ENCODE measurements at regions not wholly inside any gene's neighbourhood (a gene's known extent, or its start where the extent isn't known, plus 50 kb on each side); places are given as distances from the start of the nearest gene placed in this dataset.

DNA sequence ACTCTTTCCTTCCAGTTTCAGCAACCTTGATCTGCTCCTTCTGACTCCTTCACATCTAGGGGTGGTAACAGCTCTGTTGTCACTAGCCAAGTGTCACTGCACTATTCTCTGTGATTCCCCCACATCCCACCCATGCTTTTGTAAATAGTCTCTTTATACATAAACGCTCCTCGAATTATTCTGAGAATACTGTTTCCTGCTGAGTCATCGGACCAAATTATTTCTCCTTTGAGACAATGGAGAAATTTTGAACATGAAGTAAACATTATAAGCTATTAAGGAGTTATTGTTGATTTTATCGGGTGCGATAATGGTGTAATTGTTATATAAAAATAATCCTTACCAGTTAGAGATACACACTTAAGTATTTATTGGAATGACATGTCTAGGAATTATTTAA, 245.1 kb upstream of the RPS6KA3 start:
- ChIA-PET POLR2A (no interaction called here), CTCF (no interaction called here)
- no peak overlapping the region for H3K4me3 ChIP-seq (ENCODE audit: low read depth, low read length)
- H3K27me3 ChIP-seq (ENCODE audit: control insufficient read depth, insufficient read depth, low read length), result no peaks in the 10 kb centered on the region
- DNase-seq (ENCODE audit: low read depth), result no peak
- TF ChIP-seq, protein P1, sequence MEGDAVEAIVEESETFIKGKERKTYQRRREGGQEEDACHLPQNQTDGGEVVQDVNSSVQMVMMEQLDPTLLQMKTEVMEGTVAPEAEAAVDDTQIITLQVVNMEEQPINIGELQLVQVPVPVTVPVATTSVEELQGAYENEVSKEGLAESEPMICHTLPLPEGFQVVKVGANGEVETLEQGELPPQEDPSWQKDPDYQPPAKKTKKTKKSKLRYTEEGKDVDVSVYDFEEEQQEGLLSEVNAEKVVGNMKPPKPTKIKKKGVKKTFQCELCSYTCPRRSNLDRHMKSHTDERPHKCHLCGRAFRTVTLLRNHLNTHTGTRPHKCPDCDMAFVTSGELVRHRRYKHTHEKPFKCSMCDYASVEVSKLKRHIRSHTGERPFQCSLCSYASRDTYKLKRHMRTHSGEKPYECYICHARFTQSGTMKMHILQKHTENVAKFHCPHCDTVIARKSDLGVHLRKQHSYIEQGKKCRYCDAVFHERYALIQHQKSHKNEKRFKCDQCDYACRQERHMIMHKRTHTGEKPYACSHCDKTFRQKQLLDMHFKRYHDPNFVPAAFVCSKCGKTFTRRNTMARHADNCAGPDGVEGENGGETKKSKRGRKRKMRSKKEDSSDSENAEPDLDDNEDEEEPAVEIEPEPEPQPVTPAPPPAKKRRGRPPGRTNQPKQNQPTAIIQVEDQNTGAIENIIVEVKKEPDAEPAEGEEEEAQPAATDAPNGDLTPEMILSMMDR (IDR thresholded peaks at IDR 0.05; ENCODE audit: insufficient read depth, low read depth, low read length), result no peak
- no peaks in the 10 kb centered on the region for H3K36me3 ChIP-seq (ENCODE audit: control insufficient read depth, insufficient read depth, low read length)

DNA sequence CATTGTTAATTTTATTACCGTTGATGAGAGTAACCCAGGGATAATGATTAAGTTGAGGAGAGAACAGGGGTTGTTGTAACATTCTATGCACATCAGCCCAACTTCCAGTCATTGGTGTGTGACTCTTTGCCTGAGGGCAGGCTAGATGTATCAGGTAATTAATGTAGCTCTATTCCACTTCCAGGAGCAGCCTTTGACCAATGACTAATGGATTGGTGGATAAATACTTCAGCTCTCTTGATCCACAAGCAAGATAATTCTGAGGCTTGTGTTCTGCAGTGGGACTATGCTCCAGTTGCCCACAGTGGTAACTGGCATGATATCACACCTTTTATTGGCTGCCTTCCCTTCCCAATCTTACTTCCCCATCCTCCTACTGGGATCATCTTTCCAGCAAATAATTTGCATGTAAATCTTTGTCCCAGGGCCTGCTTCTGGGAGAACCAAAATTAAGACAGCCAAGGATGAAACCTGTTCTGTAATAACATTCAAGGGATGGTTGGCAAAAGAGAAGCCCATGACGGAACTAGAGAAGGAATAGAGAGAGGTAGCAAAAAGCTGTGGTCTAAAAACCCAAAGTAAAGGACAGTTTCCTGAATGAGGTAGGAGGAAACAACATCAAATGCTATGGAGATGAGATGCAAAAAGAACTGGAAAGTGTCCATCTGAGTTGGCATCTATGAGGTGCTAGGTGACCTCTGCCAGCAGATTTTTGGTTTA, 241.4 kb upstream of the RPS6KA3 start:
- no peaks in the 10 kb centered on the region for H3K36me3 ChIP-seq (ENCODE audit: control insufficient read depth, insufficient read depth, low read length)
- ChIA-PET POLR2A (no interaction called here), CTCF (interaction anchor here (0.6 kb wide), 1 partner anchor 862 kb away, joined by 3 read pairs; no protein-coding TSS in a partner anchor)
- H3K27me3 ChIP-seq (ENCODE audit: control insufficient read depth, insufficient read depth, low read length), result no peaks in the 10 kb centered on the region
- H3K4me3 ChIP-seq (ENCODE audit: low read depth, low read length), result no peak overlapping the region
- no peak for DNase-seq (ENCODE audit: low read depth)
- TF ChIP-seq, protein P1 (IDR thresholded peaks at IDR 0.05; ENCODE audit: insufficient read depth, low read depth, low read length), result no peak

DNA sequence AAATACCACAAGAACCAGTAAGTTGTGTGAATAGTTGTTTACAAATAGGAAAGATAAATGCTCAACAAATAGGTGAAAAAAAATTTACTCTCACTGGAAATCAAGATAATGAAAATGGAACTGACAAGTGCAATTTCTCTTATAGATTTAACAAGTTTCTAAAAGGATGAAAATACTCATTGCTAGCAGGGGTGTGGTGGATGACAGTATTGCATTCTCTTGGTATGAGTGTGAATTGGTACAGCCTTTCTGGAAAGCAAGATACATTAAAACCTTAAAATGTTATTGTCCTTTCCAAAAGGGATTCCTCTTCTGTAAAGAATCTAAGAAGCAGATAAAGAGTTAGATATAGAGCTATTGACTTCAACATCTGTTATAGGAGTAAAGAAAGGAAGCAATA, 240.0 kb upstream of the RPS6KA3 start:
- H3K4me3 ChIP-seq (ENCODE audit: low read depth, low read length), result no peak overlapping the region
- POLR2A ChIA-PET, result no interaction called here
- CTCF ChIA-PET, result no interaction called here
- H3K27me3 ChIP-seq (ENCODE audit: control insufficient read depth, insufficient read depth, low read length), result no peaks in the 10 kb centered on the region
- TF ChIP-seq, protein P1 (IDR thresholded peaks at IDR 0.05; ENCODE audit: insufficient read depth, low read depth, low read length), result no peak
- H3K36me3 ChIP-seq (ENCODE audit: control insufficient read depth, insufficient read depth, low read length), result no peaks in the 10 kb centered on the region
- DNase-seq (ENCODE audit: low read depth), result no peak

DNA sequence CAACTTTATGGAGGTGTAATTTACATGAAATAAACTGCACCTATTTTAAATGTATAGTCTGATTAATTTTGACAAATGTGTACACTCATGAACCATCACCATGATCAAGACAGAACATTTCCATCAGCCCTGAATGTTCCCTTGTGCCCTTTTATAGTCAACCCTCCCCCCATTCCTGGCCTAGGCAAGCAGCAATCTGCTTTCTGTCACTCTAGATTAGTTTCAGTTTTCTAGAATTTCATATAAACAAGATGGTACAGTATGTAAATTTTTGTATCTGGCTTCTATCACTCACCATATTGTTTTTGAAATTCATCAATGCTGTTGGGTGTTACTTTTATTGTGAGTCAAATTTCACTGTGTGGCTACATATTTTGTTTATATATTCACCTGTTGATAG, 234.2 kb upstream of the RPS6KA3 start:
- ChIA-PET POLR2A (no interaction called here), CTCF (no interaction called here)
- TF ChIP-seq, protein P1 (IDR thresholded peaks at IDR 0.05; ENCODE audit: insufficient read depth, low read depth, low read length), result no peak
- Histone ChIP-seq H3K4me3 (ENCODE audit: low read depth, low read length) (no peak overlapping the region), H3K36me3 (ENCODE audit: control insufficient read depth, insufficient read depth, low read length) (no peaks in the 10 kb centered on the region), H3K27me3 (ENCODE audit: control insufficient read depth, insufficient read depth, low read length) (no peaks in the 10 kb centered on the region)
- no peak for DNase-seq (ENCODE audit: low read depth)

DNA sequence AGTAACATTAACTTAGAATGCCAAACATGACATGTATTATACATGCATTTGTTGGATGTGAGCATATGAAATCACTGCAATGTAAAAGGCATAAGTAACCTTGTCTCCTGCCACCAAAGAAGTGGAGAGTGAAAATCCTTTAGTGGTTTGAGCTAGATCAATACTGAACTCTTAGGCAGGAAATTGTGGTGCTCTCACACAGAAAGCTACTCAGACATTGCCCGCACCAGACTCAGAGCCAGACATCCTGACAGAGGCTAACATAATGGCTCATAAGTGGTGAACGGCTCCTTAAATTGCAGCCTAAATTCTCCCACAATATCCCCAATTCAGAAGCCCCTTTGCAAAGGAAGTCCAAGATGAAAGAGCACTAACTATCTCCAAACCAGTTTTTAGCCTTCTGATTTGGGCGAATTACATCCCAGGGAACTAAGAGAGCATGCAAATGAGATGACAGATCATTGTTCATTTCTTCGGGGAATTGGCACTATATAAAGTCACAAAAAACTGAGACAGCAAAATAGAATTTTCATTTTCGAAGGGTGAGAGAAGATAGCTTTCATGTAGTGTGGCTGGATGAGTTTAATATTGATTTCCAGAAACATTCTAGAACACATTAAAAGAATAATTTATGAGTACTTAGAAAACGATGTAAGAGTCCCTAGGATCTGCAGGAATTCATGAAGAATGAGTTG, 233.6 kb upstream of the RPS6KA3 start:
- TF ChIP-seq, protein P1 (IDR thresholded peaks at IDR 0.05; ENCODE audit: insufficient read depth, low read depth, low read length), result no peak
- Histone ChIP-seq H3K4me3 (ENCODE audit: low read depth, low read length) (no peak overlapping the region), H3K36me3 (ENCODE audit: control insufficient read depth, insufficient read depth, low read length) (no peaks in the 10 kb centered on the region), H3K27me3 (ENCODE audit: control insufficient read depth, insufficient read depth, low read length) (no peaks in the 10 kb centered on the region)
- POLR2A ChIA-PET, result no interaction called here
- DNase-seq (ENCODE audit: low read depth), result no peak
- CTCF ChIA-PET, result no interaction called here

Measured in BJ (cell line).